GM04504 (cell line): ENCODE measurements at regions not wholly inside any gene's neighbourhood (a gene's known extent, or its start where the extent isn't known, plus 50 kb on each side); places are given as distances from the start of the nearest gene placed in this dataset.
"Not testable (repeated sequence)": the region's sequence is repeated elsewhere in the genome, so short reads cannot be mapped to it uniquely, and the experiment has no call there.

ENCODE experiments used
- DNase-seq: peaks from one replicate; pipeline ENCODE4 v3.0.0-alpha.2; 2012; ENCODE audit warnings: low read depth

DNA sequence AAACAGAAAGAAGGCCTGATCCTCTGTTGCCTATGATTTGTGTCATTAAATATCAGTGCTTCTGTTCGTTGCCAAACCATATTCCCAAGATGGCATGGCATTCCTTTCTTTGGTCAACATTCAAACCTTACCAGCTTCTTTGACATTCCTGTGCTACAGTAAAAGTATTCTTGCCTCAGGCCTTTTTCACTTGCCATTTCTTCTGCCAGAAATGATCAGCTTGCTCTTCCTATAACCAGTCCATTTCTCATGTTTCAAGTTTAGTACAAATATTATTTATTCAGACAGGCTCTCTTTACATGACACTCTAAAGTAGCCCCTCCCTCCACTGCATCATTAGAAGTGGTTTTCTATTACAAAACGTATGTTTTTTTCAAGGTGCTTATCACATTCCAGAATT lies 278.3 kb downstream of the KCNJ2 start:
- no peak for DNase-seq

DNA sequence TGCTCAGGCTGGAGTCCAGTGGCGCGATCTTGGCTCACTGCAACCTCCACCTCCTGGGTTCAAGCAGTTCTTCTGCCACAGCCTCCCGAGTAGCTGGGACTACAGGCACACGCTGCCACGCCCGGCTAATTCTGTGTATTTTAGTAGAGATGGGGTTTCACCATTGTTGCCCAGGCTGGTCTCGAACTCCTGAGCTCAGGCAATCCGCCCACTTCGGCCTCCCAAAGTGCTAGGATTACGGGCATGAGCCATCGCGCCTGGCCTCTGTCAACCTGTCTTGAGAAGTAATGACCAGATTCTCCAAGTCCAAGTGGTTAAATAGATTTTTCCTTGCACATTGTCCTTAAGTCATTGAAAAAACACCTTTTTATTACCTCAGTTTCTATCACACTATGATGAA lies 283.7 kb downstream of the KCNJ2 start:
- not testable (repeated sequence) for DNase-seq

DNA sequence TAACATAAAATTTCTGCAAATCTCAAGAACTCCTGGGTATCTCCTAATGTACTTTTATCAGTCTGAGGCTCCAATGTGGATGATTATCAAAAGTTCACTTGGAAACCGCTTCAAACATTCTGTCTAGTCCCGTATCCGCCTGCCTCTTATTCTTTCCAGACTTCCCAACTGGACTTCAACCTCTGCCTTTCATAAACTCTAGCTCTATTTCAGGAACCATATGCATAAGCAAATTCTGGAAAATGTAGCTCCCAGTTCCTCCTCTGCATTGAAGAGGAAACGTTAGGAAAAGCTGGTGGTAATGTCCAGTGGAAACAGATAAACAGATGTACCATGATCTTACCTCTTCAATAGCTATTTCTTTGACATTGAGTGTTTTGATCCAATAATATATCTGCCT lies 285.0 kb downstream of the KCNJ2 start:
- DNase-seq = no peak

DNA sequence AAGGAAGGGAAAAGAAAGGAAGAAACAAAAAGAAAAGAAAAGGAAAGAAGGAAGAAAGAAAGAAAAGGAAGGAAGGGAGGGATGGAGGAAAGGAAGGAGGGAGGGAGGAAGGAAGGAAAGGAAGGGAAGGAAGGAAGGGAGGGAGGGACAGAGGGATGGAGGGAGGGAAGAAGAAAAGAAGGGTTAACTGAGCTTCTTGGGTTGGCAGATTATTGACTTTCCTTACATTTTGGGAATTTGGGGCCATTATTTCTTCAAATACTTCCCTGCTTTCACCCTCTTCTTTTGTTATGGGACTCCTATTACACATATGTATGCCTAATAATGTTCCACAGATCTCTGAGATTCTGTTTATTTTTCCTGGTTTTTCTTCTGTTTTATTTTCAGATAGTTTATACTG lies 285.6 kb downstream of the KCNJ2 start:
- no peak for DNase-seq

DNA sequence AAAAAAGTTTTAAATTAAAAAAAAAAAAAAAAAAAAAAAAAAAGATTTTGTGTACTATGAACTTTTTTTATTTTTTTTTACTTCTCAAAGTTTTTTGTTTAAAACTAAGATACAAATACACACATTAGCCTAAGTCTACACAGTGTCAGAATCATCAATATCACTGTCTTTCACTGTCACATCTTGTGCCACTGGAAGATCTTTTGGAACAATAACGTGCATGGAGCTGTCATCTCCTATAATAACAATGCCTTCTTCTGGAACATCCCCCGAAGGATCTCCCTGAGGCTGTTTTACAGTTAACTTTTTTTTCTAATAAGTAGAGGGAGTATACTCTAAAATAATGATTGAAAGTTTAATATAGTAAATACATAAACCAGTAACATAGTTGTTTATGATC lies 295.7 kb downstream of the KCNJ2 start:
- no peak for DNase-seq

DNA sequence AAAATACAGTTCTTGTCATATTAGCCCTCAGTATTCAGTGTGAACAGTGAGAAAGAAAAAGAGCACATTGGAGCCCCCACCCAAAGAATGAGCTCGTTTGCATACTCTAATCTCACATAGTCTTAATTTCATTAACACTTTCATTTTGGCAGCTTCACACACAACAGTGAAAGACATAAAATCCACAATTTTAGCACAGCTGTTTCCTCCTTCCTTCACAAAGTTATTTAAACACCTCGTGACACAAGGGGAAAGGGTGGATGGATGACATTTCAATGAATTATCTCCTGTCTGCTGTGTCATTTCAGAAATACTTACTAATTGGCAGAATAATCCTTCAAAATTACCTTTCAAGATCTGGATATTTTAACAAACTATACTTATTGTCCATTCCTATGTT lies 299.3 kb downstream of the KCNJ2 start:
- no peak for DNase-seq

DNA sequence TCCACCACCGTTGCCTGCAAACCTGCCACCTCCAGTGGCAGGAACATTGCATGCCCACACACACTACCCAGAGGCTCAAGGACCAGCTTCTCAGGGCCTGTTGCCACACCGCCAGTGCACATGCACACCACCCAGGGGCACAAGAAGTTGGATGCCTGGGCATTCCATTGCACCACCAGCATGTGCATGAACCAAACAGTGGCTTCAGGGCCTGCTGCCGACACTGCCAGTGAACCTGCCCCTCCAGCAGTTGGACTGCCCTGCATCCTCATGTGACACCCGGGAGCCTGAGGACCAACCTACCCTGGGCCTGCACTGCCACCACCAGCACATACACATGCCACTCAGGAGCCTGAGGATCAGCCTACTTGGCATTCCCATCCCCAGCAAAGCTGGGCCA lies 303.7 kb downstream of the KCNJ2 start:
- DNase-seq = no peak

DNA sequence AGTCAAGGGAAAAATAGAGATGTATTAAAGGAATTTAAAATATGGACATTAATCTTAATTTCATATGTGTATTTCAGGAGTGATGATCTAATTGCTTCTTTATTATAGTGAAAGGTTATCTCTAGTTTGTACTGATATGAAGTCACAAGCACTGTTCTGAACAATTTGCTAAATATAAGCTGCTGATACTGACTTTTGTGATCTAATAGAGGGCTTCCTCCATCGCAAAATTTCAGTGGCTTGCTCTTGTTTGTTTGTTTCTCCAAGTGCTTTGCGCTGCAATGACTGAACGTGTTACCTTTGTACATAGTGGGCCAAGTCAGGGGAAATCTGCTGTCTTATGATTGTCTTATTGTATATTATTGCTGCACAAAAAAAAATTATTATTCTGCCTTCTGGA lies 307.0 kb downstream of the KCNJ2 start:
- DNase-seq = no peak

DNA sequence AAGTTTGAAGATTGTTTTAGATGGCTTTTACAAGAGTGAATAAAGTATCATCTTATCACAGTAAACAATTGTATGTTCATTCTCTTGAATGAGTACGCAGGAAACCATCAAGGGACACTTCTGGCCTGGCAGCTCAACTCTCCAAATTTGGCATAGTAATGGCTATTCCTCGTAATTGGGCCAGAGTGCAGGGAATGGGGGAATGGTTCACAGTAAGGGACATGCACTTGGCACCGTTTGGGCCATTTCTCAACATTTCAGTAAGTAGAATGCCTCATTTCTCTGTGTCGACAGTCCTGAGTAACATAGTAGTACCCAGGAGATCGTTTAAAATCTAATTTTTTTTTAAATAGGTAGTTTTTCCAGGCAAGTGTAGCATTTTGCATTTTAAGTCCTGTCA lies 309.6 kb downstream of the KCNJ2 start:
- no peak for DNase-seq

DNA sequence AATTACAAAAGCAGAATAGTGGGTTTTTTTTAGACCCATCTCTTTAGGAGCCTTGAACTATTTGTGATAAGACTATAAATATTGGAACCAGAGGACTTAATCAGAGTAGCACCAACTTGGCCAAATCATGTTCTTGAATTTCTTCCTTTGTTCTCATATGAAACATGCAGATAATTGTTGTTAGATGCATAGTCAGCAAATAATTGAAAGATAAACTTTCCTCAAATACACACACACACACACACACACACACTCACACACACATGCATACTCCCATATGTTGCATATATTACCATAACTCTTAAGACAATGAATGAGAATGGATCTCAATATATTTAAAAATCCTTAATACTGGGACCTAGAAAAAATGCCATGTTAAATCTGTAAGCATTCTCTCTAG lies 310.4 kb downstream of the KCNJ2 start:
- DNase-seq = no peak

DNA sequence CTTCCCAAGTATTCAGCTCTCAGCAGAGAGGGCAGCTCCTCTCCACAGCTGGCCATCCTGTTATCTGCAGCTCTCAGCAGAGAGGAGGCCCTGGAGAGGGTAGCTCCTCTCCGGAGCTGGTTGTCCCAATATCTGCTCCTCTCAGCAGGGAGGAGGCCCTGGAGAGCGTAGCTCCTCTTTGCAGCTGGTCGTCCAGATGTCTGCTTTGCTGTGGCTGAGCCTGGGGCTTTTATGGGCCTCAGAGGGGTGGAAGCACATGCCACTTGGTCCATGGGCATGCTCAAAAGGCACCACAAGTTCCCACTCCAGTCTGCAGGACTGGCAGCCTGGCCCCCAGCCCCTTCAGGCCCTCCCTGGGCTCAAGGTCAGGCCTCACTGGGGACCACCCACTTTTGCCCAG lies 314.3 kb downstream of the KCNJ2 start:
- DNase-seq = no peak

DNA sequence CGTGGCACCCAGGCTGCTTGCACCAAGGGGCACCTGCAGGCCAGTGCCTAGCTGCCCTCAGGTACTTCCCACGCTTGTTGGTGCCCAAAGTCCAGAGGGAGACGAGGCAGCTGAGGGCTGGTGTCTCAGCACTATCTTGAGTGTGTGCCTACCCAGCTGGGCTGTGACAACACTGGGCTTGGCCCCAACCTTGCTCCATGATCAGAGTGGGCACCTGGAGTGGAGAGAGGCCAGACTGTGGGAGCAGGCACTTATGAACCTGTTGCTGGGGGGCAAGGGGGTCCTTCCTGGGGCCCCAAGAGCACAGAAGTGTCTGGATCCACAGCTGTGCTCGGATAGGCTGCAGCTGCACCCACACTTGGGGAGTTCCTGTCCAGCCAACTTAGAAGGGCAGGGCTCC lies 314.7 kb downstream of the KCNJ2 start:
- no peak for DNase-seq

DNA sequence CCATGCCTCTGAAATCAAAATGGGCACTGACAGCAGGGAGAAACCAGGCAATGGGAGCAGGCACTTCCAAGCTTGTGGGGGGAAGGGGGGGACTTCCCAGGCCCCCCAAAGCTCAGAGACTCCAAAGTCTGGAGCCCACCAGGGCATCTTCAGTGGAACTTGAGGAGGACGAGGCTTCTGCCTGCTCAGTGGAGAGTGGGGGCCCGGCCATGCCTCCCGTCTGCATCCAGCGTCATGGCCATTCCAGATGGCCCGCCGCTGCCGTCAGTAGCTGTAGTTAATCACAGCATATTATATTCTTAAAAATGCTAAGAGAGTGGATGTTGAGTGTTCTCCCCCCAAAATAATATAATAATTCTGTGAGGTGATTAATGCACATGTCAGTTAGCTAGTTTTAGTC lies 315.2 kb downstream of the KCNJ2 start:
- no peak for DNase-seq

DNA sequence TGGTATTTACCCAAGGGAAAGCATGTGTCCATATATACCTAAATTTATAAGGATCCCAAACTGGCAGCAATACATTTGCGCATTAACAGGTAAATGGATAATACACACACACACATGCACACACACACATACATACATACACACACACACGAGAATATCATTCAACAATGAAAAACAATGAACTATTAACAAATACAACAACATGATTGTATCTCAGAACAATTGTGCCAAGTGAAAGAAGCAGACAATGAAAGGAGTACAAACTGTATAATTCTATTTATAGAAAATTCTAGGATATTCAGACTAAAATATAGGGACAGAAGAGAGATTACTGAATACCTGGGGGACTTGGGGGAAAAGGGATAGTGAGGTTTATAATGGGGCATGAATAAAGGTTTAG lies 323.0 kb downstream of the KCNJ2 start:
- no peak for DNase-seq

DNA sequence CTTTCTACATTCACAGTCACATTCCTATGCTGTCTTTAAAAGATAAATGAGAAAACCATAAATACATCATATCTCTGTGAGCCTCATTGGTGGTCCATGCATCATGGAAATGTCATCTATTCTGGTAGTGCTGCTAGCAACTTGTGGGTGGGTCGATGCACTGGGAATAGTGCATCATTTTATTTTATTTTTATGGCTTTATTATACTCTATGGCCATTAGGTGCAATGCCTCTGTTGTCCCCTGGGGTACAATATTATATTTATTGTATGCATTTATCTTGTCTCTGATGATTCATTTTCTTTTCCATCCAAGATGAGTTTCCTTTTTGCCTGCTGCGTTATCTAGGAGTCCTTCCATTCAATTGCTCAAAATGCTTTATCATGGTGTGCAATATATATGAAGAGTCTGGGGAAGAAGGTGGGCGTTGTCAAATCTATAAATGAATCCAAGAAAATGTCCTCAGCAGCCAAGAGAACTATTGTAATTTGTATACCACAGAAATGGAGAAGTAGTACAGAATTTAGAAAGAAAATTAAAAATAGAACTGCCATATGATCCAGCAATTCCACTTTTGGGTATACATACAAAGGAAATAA lies 324.0 kb downstream of the KCNJ2 start:
- no peak for DNase-seq

DNA sequence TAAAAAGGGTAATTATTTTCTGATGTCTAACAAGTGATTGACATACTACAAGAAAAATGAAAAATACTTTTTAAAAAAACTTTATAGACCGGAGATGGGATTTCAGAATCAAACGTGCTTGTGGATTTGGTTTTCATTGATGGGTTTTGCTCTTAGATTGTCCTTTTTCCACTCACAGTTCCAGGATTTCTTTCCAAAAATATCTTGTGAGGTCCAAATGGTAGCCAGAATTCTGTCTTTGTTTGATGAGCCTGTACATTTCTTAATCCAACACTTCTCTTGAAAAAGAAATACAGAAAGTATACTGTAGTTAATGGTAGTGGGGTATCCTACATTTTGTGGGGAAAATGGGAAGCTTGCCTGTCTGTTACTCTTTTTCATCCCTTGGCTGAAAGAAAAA lies 329.3 kb downstream of the KCNJ2 start:
- DNase-seq = no peak

DNA sequence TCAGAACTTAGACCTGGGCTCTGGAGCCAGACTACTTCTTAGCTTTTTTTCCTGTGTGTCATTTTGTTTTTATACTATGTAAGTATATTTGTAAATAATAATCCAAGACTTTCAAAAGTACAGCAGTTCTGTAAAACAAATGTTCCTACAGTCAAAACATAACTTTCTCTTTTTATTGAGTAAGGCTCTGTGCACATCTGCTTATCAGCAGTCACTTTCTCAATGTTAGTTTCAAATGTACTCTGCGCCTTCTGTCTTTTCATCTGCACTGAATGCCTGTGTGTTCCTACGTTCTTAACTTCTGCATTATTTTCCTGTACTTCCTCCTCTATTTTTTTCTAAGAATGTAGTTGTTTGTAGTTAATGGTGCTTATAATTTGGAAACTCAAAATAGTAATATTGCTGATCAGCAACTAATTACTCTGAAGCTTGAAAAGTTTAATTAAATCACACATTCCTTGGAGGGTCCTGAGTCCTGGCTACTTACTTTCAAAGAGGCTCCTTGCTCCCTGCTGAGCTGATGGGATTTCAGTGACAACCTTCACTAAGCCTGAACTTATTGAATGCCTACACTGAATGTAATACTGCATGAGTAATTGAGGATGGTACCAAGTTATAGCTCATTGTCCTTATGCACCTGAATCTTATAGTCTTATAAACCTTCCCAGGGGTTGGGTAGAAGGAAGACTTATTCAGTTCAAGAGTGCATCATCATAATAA lies 329.9 kb downstream of the KCNJ2 start:
- DNase-seq = no peak

DNA sequence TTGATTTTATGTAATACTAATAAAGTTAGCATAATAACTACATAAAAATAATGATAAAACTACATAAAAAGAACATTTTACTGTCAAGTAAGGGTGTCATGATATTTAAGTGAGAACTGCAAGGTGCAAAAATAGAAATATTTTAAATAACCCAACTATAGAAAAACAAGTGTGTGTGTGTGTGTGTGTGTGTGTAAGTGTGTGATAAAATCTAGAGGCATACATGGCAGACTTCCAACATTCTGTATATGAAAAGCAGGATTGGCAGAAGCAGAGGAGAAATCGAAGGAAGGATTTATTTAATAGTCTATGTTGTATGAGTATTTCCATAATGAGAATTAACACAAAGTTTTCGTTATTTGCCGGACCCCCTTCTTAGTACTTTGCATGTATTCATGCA lies 334.1 kb downstream of the KCNJ2 start:
- DNase-seq = no peak

DNA sequence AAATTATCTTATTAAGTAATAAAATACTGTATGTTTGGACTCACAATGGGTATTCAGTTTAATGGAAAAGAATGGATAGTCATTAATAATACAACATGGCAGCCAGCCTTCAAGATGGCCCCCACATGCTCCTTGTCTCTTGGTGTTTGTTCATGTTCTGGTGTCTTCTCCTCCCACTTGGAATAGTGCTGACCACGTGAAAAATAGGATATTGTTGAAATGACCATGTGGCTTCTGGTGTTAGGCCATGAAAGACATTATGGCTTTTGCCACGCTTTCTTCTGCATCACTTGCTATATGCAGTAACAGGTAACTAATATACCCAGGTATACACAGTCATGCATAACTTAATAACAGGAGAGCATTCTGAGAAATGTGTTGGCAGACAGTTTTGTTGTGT lies 341.0 kb downstream of the KCNJ2 start:
- DNase-seq = no peak

DNA sequence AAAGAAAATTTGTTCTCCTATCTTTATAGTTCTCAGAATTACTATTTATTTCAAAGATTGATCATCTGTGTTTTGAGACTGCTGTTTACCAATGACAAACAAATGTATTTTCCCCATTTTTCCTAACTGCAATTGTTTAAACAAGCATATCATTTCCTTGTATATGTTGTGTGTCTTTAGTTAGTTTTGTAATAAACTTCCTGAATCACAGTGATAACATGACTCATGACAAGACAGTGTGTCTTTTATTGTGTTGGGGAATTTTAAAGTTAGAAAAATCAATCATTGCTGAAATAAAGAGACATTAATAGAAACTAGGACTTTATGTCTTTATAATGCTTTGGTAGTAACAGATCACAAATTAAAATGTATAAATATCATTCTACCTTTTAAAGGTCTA lies 348.5 kb downstream of the KCNJ2 start:
- DNase-seq = no peak

DNA sequence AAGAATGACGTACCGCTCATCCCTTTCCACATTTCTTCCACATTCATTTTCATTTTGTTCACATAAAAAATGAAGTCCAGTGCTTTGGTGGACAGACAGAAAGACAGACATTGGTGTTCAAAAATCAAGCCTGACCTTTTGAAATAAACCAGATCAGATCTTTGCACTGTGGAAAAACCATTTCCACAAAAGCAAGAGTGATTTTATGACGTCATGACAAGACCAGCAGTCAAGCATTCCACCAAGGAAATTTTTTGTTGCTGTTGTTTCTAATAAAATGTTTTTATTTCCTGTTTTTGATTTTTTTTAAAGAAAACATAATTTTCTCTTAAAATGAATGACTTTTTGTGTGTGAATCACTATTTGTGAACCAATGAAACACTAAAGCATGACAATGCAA lies 350.0 kb downstream of the KCNJ2 start:
- no peak for DNase-seq

DNA sequence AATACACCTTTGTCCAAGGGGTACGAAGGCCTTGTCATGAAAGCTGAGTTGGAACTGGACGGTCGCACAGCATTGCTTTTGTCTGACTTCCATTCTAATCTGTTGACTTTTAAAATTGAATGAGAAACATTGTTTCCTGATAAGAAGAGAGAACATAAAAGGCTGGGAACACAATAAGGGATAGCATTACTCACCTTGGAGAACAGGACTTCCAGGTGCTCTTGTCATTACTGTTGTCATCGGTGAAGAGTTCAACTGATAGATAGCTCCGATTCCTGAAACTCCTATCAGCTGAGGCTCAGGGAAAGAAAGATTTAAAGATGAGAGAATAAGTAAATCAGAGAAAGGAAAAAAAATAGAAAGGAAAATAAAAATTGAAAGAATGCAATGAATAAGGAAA lies 351.1 kb downstream of the KCNJ2 start:
- no peak for DNase-seq

DNA sequence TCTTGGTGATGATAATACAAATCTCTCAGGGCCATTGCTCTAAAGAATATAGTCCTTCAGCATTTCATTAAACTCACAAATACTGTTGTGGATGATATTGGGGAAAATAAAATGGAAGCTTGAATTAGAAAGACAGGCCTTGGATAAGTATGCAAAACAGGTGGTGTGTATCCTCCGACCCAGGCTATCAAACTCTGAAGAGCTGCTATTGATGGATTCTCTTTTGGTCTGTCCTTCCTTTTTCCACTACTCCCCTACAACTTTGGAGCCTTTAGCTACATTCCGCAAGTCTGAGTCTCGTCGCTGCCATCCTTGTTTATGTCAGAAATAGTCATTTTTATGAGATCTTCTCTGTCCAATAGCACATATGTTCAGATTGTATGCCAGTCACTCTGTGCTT lies 351.6 kb downstream of the KCNJ2 start:
- DNase-seq = no peak

DNA sequence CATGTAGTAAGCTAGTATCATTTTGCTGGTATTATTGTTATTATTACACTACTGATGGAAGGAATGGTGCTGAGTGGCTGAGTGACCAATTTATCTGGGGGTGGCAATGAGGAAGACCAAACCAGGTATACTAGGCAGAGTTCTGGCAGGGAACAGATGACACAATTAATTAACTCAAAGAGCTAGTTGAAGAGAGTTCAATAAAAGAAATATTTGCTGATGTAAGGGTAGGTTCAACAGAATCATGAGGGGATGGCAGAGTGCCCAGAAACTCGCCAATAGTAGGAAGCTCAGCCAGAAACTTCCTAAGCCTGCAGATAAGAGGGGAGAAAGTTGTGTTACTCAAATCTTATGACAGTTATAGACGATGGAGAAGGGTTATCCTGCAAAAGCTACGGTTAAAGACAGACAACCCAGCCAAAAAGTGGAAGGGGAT lies 352.5 kb downstream of the KCNJ2 start:
- no peak for DNase-seq
